Adrenal gland (tissue), 5 donors: ENCODE measurements at regions not wholly inside any gene's neighbourhood (a gene's known extent, or its start where the extent isn't known, plus 50 kb on each side); places are given as distances from the start of the nearest gene placed in this dataset.

Experiments
- POLR2A ChIP-seq, 2 donors: fragments of 450-650 bp; IDR thresholded peaks; one replicate each; pipeline ENCODE4 v1.6.1; 2017; ENCODE audit warnings: antibody characterized with exemption in 2 of 2, mild to moderate bottlenecking in 2 of 2, moderate library complexity in 1 of 2
- TF ChIP-seq, protein P1 (sequence below), 6 experiments: fragments of 450-650 bp in 4 of 6; fragments of 200-600 bp in 2 of 6; sonication (generic) in 1 of 6; IDR thresholded peaks; 1 replicate in 5 of 6; 2 replicates in 1 of 6; pipeline versions ENCODE4 v1.5.1 to v1.8.0; 2016 to 2021; ENCODE audit warnings: antibody characterized with exemption in 6 of 6, mild to moderate bottlenecking in 2 of 6, moderate library complexity in 1 of 6
- donor health status: DM: no; HTN: no; CAD: no.

GRCh38 chr4:66606908-66607307 is 936.6 kb upstream of the EPHA5 start:
- TF ChIP-seq, protein P1, sequence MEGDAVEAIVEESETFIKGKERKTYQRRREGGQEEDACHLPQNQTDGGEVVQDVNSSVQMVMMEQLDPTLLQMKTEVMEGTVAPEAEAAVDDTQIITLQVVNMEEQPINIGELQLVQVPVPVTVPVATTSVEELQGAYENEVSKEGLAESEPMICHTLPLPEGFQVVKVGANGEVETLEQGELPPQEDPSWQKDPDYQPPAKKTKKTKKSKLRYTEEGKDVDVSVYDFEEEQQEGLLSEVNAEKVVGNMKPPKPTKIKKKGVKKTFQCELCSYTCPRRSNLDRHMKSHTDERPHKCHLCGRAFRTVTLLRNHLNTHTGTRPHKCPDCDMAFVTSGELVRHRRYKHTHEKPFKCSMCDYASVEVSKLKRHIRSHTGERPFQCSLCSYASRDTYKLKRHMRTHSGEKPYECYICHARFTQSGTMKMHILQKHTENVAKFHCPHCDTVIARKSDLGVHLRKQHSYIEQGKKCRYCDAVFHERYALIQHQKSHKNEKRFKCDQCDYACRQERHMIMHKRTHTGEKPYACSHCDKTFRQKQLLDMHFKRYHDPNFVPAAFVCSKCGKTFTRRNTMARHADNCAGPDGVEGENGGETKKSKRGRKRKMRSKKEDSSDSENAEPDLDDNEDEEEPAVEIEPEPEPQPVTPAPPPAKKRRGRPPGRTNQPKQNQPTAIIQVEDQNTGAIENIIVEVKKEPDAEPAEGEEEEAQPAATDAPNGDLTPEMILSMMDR (IDR thresholded peaks at IDR 0.05), result no peak
- no peak for TF ChIP-seq POLR2A (IDR thresholded peaks at IDR 0.05)
